Activated CD4-positive, alpha-beta T cell treated with anti-CD3 and anti-CD28 coated beads, Interleukin-2, amount 50 U/mL, for 48 hours (primary cell): ENCODE measurements at regions not wholly inside any gene's neighbourhood (a gene's known extent, or its start where the extent isn't known, plus 50 kb on each side); places are given as distances from the start of the nearest gene placed in this dataset.
"Not testable (repeated sequence)": the region's sequence is repeated elsewhere in the genome, so short reads cannot be mapped to it uniquely, and the experiment has no call there.

Experiments used
- DNase-seq, 2 experiments: peaks; one replicate each; pipeline ENCODE4 v3.0.0-alpha.2; 2020

DNA sequence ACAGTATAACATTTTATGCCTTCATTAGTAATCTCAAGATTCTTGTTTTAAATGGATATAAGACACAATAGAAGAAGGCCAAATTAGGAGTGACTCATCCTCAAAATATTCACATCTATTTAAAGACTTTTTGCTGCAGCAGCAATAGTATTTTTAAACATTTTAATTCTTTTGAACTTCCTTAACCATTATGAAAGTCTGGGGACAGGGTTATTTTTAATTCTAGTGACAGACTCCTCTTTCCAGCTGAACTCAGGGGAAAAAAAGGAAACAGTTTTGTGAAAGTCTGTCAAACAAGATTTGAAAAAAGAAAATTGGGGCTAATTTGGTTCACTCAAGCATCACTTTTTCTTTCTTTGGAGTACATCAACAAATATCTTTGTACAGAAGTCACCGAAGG, 541.8 kb downstream of the NUP35 start:
- DNase-seq = no peak

DNA sequence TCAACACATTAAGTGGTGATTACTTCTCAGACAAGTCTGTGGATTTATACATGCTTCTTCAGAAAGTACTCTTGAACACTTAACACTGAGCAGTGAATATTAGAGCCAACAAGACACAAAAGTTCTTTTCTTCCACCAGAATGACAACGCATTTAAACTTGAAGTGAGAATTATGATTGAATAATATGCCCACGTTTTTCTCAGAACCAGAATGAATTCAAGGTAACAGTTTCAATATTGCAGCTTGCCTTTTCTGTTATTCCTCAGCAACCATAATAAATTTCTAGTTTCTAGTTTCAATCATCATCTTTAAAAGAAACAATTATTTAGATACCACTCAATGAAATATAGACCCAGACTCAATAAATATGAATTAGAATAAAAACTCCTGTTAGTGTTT, 547.0 kb downstream of the NUP35 start:
- no peak for DNase-seq

DNA sequence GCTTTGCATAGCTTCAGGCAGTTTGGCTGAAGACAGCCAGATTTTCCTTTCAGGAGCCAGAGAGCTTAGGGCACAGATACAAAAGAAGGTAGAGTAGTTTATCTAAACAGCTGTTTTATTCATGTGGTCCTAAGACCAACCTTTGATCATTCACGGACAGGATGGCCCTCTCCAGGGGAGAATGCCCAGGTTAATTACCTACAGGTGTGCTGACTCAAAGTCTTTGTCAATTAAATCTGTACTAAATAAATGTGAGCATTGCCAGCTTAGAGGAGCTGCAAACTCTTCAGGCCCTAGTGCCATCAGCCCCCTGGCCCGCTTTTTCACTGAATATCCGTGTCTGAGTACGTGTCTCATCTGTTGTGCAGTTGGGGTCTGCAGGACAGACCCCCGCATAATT, 554.7 kb downstream of the NUP35 start:
- DNase-seq = no peak

DNA sequence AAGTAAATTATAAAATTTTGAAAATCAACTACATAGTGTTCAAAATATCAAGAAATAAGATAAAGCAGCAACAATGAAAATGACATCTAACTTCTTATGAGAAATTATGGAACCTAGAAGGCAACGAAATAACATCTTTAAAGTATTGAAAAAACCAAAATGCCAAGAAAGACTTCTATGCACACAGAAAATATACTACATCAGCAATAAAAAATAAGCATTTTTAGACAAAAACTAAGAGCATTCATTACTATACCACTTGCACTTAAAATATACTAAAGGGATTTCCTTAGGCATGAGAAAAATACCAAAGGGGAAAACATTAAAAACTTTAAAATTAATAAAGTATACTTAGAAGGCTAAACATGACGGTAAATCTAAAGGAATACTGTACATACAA, 556.3 kb downstream of the NUP35 start:
- no peak for DNase-seq

DNA sequence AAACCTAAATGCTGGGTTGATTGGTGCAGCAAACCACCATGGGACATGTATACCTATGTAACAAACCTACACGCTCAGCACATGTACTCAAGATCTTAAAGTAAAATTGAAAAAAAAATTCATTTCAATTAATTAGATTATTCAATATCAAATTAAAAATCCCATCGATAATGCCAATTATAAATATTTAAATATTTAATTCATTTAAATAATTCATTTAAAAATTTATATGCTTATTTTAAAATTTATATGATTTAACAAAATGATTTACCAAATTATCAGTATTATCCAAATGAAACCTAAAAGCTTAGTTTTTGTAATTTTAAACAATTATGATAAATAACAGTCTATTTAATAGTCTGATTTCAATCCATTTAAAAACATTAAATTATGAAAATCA, 560.4 kb downstream of the NUP35 start:
- DNase-seq = no peak

DNA sequence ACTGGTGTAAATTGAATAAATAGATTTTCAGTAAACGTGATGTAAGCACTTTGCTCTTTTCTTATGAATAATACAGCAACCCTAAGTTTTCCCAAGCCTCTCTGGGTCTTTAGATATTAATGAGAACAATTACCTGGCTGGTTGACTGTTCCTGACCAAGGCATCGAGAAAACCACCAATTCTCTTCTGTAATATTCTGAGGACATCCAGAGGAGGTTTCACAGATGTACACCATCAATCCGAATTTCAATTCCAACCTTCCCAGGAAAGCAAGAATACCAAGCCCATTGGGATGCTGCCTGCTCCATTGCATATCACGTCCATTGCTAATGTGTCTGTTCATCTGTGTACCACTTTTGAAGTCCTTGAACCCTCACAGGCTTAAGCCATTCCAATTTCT, 571.8 kb downstream of the NUP35 start:
- no peak for DNase-seq

DNA sequence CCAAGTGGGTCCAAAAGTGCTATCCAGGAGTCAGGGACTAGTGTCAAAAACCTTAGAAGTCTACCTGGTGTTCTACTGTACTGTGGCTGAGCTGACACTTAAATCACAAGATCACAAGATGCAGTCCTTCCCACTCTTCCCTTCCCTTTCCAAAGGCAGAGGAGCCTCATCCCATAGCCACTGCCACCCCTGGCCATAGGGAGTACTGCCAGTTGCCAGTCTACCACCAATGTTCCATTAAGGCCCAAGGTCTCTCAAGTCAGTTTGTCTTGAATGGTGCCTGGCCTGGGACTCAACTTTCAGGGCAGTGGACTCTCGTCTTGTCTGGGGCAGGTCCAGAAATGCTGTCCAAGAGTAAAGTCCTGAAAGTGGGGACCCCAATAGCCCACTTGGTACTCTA, 585.6 kb downstream of the NUP35 start:
- no peak for DNase-seq

DNA sequence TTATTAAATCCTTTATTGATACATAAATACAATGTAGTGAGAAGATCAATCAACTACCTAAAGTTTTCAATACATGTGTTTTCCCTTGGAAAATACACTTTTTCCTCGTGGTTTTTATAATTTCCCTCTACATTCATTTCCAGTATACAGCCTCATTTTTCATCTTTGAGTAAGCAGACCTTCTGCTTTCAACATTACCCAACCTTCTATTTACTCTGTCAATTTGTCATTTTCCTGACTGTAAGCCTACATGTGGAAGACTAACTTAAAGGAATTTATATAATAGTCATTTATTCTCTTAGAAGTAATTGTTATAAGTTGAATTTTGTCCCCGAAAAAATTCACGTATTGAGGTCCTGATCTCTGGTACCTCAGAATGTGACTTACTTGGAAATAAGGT, 594.0 kb downstream of the NUP35 start:
- no peak for DNase-seq

DNA sequence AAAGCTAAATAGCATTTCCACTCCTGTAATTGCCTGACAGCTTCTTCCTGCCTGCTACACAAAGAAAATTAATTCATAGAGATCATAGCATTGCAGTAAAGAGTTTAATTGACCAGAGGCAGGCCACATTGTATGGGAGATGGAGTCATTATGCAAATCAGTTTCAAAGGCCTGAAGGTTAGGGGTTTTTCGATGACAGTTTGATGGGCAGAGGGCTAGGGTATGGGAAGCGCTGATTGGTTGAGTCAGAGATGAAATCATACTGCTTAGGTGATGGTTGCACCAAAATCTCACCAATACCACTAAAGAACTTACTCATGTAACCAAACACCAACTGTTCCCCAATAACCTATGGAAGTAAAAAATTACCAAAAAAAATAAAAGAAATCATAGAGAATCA, 599.0 kb downstream of the NUP35 start:
- no peak for DNase-seq

DNA sequence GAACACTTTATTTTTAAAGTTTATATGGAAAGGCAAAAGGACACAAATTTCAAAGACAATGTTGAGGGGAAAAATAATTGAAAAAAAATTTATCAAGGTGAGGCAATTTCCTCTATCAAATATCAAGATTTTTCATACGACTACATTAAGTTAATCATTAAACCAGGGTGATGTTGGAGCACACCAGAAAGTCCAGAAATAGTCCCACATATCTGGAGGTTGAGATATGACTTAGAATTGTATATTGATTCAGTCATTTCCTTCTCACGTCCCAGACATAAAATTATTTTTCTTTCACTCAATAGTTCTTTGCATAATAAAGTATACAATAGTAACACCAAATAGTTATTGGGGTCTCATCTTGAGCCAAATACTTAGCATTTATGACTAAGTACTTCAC, 605.1 kb downstream of the NUP35 start:
- DNase-seq = no peak

DNA sequence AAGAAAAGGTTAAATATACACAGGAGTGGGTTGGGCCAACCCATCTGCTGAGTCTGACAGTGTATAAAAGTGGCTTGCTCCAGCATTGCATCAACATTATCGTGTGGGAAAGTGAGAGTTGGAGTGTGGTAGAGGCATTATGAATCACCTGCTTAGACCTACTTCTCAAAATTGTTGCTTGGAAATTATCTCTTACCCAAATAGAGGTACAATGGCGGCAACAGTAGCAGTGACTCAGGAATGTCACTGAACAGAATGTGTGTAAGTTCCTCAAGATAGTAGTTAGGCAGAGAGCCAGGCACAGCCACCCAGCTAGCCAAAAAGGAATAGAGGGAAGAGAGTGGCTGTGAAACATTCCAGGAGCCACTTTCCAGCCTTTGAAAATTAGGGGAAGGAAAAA, 616.0 kb downstream of the NUP35 start:
- no peak for DNase-seq

DNA sequence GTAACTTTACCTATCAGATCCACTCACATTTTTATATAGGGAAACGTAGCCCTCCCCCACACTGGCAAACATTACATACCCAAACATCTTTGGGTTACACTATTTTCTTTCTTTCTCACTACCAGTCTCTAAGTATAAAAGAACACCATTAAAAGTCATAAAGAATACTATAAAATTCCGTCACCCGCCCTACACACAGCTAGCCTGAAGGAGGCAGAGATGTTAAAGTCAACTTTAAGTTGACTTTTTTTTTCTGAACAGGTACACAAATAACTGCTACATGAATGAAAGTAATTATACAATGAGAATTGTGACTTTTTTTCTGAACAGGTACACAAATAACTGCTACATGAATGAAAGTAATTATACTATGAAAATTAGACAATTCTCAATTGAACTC, 628.3 kb downstream of the NUP35 start:
- DNase-seq = no peak

DNA sequence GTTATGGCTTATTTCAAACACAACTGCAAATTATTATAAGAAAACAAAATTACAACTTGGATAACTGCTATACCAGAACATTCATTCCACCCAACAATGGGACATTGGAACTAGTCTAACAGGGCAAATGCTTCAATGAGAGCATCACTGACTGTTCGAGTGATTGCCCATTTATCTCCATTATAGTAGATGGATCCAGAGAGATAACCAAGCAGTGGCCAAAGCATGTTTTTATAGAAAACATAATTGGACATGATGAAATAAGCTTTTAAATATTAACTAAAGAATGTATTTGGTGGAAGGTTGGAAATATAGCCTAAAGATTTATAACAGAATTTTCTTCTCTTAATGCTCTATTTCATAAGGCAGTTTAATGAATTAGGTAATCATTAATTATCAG, 634.8 kb downstream of the NUP35 start:
- no peak for DNase-seq

DNA sequence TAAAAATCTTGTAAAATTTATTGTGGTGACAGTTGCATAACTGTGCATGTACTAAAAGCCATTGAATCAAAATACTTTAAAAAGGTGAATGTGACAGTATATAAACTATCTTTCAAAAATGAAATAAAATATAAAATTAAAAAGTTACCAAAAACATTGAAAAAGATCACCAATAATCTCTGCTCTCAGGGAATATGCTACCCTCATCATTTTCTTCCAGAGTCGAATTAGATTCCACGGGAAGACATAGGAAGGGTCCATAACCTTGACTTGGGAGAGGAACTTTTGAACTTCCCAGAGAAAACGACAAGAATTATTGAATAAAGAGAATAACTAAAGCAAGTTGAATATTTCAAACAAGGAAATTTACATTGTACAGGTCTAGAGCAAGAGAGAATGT, 649.5 kb downstream of the NUP35 start:
- no peak for DNase-seq

DNA sequence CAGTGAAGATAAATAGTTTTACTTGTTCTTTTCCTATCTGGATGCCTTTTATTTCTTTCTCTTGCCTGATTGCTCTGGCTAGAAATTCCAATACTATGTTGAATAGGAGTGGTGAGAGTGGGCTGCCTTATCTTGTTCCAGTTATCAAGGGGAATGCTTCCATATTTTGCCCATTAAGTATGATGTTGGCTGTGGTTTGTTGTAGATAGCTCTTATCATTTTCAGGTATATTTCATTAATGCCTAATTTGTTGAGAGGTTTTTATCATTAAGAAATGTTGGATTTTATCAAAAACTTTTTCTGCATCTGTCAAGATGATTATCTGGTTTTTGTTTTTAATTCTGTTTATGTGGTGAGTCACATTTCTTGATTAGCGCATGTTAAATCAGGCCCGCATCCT, 655.8 kb downstream of the NUP35 start:
- DNase-seq = no peak

DNA sequence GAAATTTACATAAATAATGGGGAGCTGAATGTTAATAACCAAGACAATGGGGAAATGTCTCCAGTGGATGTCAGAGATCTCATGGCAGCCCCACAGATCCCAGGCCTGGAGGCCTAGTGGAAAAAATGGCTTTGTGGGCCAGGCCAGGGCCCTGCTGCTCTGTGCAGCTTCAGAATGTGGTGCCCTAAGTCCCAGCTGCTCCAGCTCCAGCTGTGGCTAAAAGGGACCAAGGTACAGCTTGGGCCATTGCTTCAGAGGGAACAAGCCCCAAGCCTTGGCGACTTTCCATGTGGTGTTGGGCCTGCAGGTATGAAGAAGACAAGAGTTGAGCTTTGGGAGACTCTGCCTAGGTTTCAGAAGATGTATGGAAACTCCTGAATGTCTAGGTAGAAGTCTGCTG, 658.2 kb downstream of the NUP35 start:
- no peak for DNase-seq

DNA sequence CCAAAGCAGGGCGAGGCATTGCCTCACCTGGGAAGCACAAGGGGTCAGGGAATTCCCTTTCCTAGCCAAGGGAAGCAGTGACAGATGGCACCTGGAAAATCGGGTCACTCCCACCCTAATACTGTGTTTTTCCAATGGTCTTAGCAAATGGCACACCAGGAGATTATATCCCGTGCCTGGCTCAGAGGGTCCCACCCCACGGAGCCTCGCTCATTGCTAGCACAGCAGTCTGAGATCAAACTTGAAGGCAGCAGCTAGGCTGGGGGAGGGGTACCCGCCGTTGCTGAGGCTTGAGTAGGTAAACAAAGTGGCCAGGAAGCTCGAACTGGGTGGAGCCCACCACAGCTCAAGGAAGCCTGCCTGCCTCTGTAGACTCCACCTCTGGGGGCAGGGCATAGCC, 664.6 kb downstream of the NUP35 start:
- DNase-seq = not testable (repeated sequence)

DNA sequence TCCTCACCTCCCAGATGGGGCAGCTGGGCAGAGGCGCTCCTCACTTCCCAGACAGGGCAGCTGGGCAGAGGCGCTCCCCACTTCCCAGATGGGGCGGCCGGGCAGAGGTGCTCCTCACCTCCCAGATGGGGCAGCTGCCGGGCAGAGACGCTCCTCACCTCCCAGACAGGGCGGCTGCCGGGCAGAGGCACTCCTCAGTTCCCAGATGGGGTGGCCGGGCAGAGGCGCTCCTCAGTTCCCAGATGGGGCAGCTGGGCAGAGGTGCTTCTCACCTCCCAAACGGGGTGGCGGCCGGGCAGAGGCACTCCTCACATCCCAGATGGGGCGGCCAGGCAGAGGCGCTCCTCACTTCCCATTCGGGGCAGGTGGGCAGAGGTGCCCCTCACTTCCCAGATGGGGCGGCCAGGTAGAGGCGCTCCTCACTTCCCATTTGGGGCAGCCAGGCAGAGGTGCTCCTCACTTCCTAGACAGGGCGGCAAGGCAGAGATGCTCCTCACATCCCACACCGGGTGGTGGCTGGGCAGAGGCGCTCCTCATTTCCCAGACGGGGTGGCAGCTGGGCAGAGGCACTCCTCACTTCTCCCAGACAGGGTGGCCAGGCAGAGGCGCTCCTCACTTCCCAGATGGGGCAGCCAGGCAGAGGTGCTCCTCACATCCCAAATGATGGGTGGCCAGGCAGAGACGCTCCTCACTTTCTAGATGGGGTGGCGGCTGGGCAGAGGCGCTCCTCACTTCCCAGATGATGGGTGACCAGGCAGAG, 668.1 kb downstream of the NUP35 start:
- not testable (repeated sequence) for DNase-seq

DNA sequence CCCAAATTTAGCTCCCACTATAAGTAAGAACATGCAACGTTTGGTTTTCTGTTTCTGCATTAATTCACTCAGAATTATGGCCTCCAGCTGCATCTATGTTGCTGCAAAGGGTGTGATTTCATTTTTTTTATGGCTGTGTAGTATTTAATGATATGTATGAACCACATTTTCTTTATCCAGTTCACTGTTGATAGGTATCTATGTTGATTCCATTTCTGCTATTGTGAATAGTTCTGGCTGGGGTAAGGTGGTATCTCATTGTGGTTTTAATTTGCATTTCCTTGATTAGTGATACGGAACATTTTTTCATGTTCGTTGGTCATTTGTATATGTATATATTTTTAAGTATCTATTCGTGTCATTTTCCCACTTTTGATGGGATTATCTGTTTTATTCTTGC, 674.3 kb downstream of the NUP35 start:
- no peak for DNase-seq

DNA sequence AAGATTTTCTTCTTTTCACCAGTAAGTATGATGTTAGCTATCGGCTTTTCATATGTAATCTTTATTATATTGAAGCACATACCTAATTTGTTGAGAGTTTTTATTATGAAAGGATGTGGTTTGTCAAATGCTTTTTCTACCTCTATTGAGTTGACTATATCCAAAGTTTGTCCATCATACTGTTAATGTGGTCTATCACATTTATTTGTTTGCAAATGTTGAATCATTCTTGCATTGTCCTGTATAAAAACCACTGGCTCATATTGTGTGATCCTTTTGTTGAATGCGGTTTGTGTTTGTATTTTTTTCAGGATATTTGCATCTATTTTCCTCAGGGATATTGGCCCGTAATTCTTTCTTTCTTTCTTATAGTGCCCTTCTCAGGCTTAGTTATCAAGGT, 675.5 kb downstream of the NUP35 start:
- no peak for DNase-seq

DNA sequence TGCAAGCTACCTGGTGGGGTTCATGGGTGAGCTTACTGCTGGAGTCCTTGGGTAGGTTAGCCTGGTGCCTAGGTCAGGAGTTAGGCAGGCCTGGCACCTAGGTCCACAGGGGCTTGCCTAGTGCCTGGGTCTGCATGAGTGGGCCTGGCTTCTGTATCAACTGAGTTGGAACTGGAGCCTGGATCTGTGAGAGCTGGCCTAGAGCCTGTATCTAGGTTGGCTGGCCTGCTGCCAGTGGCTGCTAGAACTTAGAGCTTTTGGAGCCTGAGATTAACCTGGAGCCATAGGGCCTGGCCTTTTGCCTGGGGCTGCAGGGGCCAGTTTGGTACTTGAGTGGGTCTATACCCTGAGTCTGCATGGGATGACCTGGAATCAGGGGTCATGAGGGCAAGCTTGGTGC, 679.4 kb downstream of the NUP35 start:
- DNase-seq = no peak

DNA sequence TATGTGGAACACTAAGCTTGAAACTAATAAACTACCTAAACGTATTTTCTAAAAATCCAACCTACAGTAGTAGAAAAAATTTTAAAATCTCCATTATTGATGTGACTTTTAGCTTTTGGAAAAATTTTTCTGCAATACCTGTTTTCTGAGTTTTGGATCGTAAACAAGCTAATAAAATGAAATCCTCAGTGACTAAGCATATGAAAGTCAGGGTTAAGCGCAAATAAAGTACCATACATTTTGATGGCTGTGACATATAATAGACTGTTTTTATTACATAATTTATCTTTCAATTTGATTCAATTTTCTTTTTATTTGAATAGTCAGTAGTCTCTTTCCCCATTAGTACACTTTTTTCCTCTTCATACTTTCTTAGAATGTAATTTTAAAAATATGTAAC, 683.6 kb downstream of the NUP35 start:
- no peak for DNase-seq

DNA sequence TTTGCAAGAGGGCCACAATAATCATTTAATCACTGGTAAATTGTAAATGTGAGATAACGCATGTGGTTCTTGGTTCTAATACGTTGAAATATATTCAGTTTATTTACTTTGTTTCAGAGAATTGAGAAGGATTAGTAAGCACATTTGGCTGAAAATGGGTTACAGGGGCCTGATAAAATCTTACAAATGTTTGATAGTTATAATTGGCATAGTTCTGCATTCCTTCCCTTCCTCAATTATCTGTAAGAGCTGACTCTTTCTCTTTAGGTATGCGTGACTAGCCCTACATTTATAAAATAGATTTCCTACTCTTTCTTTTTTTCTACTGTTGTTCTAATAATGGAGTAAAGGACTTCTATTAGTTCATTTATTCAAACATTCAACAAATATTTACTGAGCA, 685.2 kb downstream of the NUP35 start:
- no peak for DNase-seq

DNA sequence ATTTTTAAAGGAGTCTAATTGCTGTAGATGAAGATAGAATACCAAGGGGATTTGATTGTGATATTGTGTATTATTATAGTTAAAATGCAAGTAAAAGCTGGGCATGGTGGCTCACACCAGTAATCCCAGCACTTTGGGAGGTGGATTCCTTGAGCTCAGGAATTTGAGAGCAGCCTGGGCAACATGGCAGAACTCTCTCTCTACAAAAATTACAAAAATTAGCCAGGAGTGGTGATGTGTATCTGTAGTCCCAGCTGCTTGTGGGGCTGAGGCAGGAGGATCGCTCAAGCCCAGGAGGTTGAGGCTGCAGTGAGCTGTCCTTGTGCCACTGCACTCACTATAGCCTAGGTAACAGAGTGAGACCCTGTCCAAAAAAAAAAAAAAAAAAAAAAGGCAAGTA, 687.0 kb downstream of the NUP35 start:
- no peak for DNase-seq

DNA sequence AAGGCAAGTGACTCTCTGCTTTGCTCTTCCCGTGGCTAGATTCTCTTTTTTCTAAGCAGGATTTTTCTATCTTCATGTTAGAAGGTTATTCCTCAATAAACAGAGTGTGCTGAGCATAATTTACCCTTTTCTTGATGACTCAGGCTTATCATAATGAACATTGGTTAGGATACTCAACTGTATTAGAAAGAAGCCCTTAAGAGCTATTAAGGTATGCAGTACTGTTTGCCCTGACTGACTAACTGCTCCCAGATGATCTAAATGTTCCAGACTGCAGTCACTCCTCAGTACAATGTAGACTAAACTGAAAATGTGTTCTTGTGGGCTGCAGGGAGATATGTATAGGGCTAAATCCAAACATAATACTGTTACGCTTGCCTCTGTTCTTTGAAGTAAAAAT, 687.8 kb downstream of the NUP35 start:
- no peak for DNase-seq

DNA sequence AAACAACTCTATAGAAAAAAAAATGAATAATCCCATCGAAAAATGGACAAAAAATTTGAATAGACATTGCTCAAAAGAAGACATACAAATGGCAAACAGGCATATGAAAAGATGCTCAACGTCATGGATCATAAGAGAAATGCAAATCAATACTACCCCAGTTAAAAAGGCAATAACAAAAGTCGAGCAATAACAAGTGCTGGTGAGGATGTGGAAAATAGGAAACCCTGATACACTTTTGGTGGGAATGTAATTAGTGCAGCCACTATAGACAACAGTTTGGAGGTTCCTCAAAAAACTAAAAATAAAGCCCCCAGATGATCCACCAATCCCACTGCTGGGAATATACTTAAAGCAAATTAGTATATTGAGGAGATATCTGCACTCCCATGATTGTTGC, 701.5 kb downstream of the NUP35 start:
- no peak for DNase-seq
